IMR-90 (cell line): ENCODE measurements at regions not wholly inside any gene's neighbourhood (a gene's known extent, or its start where the extent isn't known, plus 50 kb on each side); places are given as distances from the start of the nearest gene placed in this dataset.

Experiments
- ATAC-seq: fragments of 200-7000 bp; cut with Tn5 transposase; 2 replicates; pipeline ENCODE4 v1.9.1; 2020; ENCODE audit warnings: low read depth, mild to moderate bottlenecking, moderate library complexity
- BruUV-seq: library from RNA; stranded (reverse); fragments of 400-500 nt; replicated peaks from 2 replicates; lab custom pipeline; 2021; lab: Mats Ljungman, UMichigan
- CTCF ChIA-PET: fragments of 300-600 bp; formaldehyde crosslinking; extraction: SDS; loops from one replicate; lab custom pipeline; 2021; ENCODE audit warnings: antibody characterized with exemption; lab: Yijun Ruan, JAX
- POLR2A ChIA-PET: fragments of 300-600 bp; sonication (Branson Sonifier 250); formaldehyde crosslinking; loops from one replicate; lab custom pipeline; 2022; ENCODE audit warnings: antibody characterized with exemption; ENCODE audit not compliant: unreplicated experiment; lab: Charles Lee
- DNase-seq: peaks from one replicate; pipeline ENCODE4 v3.0.0; 2013
- H2AFZ ChIP-seq: replicated peaks from 2 replicates; pipeline ENCODE3; 2013; ENCODE audit warnings: low read length, mild to moderate bottlenecking; ENCODE audit not compliant: poor library complexity
- H2AK5ac ChIP-seq: 2 replicates; pipeline ENCODE4 v1.6.1; 2013; ENCODE audit warnings: low read depth, low read length, inconsistent platforms
- H2AK9ac ChIP-seq: replicated peaks from 2 replicates; pipeline ENCODE3; 2013; ENCODE audit warnings: mild to moderate bottlenecking, low read depth, low read length, moderate library complexity; ENCODE audit not compliant: poor library complexity
- H2BK120ac ChIP-seq: 2 replicates; pipeline ENCODE4 v1.6.1; 2013; ENCODE audit warnings: low read depth, low read length, inconsistent platforms
- H2BK15ac ChIP-seq: 3 replicates; pipeline ENCODE4 v1.6.1; 2013; ENCODE audit warnings: low read depth, low read length, inconsistent platforms
- H2BK20ac ChIP-seq: 2 replicates; pipeline ENCODE4 v1.6.1; 2013; ENCODE audit warnings: low read depth, mild to moderate bottlenecking, inconsistent platforms, low read length, moderate library complexity
- H2BK5ac ChIP-seq: 2 replicates; pipeline ENCODE4 v1.6.1; 2013; ENCODE audit warnings: mild to moderate bottlenecking, low read depth, low read length, inconsistent platforms; ENCODE audit not compliant: poor library complexity, severe bottlenecking
- H3K14ac ChIP-seq: replicated peaks from 2 replicates; pipeline ENCODE4 v1.6.1; 2013; ENCODE audit warnings: low read depth, low read length, inconsistent platforms
- H3K18ac ChIP-seq: 2 replicates; pipeline ENCODE4 v1.6.1; 2013; ENCODE audit warnings: low read depth, low read length, control low read depth
- H3K23ac ChIP-seq: 2 replicates; pipeline ENCODE4 v1.6.1; 2013; ENCODE audit warnings: low read depth, low read length, inconsistent platforms
- H3K27ac ChIP-seq: 2 replicates; pipeline ENCODE4 v1.5.1; 2013; ENCODE audit warnings: mild to moderate bottlenecking, control low read depth, low read length; ENCODE audit not compliant: insufficient read depth
- H3K27me3 ChIP-seq: 2 replicates; pipeline ENCODE4 v1.6.1; 2013; ENCODE audit warnings: low read length; ENCODE audit not compliant: control insufficient read depth, insufficient read depth
- H3K36me3 ChIP-seq: 2 replicates; pipeline ENCODE4 v1.6.1; 2013; ENCODE audit warnings: low read length, mixed read lengths; ENCODE audit not compliant: control insufficient read depth, insufficient read depth
- H3K4ac ChIP-seq: 2 replicates; pipeline ENCODE4 v1.6.1; 2013; ENCODE audit warnings: low read depth, low read length, inconsistent platforms
- H3K4me1 ChIP-seq: 2 replicates; pipeline ENCODE4 v1.6.1; 2013; ENCODE audit warnings: low read length, mixed read lengths; ENCODE audit not compliant: control insufficient read depth, insufficient read depth
- H3K4me2 ChIP-seq: 2 replicates; pipeline ENCODE4 v1.6.1; 2013; ENCODE audit warnings: low read depth, mild to moderate bottlenecking, control low read depth, low read length, moderate library complexity
- H3K4me3 ChIP-seq: 2 replicates; pipeline ENCODE4 v1.5.1; 2013; ENCODE audit warnings: low read depth, mild to moderate bottlenecking, control low read depth, low read length, moderate library complexity; ENCODE audit not compliant: insufficient read depth
- H3K56ac ChIP-seq: 2 replicates; pipeline ENCODE4 v1.6.1; 2013; ENCODE audit warnings: low read length, inconsistent platforms; ENCODE audit not compliant: insufficient read depth; ENCODE audit errors: extremely low read depth
- H3K79me1 ChIP-seq, 2 experiments: 2 replicates each; pipeline ENCODE4 v1.6.1; 2013; ENCODE audit warnings: low read length in 2 of 2, inconsistent platforms in 1 of 2, low read depth in 1 of 2
- H3K9ac ChIP-seq: 2 replicates; pipeline ENCODE4 v1.6.1; 2013; ENCODE audit warnings: low read depth, low read length, control low read depth
- H3K9me1 ChIP-seq: 2 replicates; pipeline ENCODE4 v1.6.1; 2013; ENCODE audit warnings: low read length, inconsistent platforms; ENCODE audit not compliant: insufficient read depth
- H3K9me3 ChIP-seq: 2 replicates; pipeline ENCODE4 v1.6.1; 2013; ENCODE audit warnings: low read length; ENCODE audit not compliant: control insufficient read depth, insufficient read depth
- H4K20me1 ChIP-seq: 2 replicates; pipeline ENCODE4 v1.6.1; 2013; ENCODE audit warnings: low read length, inconsistent platforms; ENCODE audit not compliant: insufficient read depth
- H4K5ac ChIP-seq: 2 replicates; pipeline ENCODE4 v1.6.1; 2013; ENCODE audit warnings: mild to moderate bottlenecking, low read depth, low read length, control low read depth
- H4K8ac ChIP-seq, 2 experiments: 2 replicates each; pipeline ENCODE4 v1.6.1; 2013; ENCODE audit warnings: low read depth in 2 of 2, low read length in 2 of 2, control low read depth in 1 of 2, inconsistent platforms in 1 of 2
- H4K91ac ChIP-seq: 2 replicates; pipeline ENCODE4 v1.6.1; 2013; ENCODE audit warnings: low read depth, low read length, inconsistent platforms; ENCODE audit not compliant: insufficient read depth
- BHLHE40 ChIP-seq: fragments of 150-350 bp; IDR thresholded peaks from 2 replicates; pipeline ENCODE4 v1.6.1; 2016; ENCODE audit warnings: mild to moderate bottlenecking, low read depth, low read length
- CEBPB ChIP-seq: IDR thresholded peaks from 2 replicates; pipeline ENCODE4 v1.6.1; 2012; ENCODE audit warnings: low read depth, low read length, improper control_type of control experiment
- CHD1 ChIP-seq: IDR thresholded peaks from 2 replicates; pipeline ENCODE4 v1.6.1; 2012; ENCODE audit warnings: low read depth, low read length, improper control_type of control experiment
- CTCF ChIP-seq: conservative IDR thresholded peaks from 2 replicates; pipeline ENCODE4 v1.5.1; 2012; ENCODE audit warnings: mild to moderate bottlenecking, low read depth, low read length, improper control_type of control experiment
- ELK1 ChIP-seq: fragments of 150-350 bp; IDR thresholded peaks from 2 replicates; pipeline ENCODE4 v1.6.1; 2016; ENCODE audit warnings: low read depth, mild to moderate bottlenecking, low read length, moderate library complexity, borderline replicate concordance
- FOS ChIP-seq: fragments of 150-350 bp; IDR thresholded peaks from 2 replicates; pipeline ENCODE4 v1.6.1; 2016; ENCODE audit warnings: low read depth, low read length
- MAFK ChIP-seq: IDR thresholded peaks from 2 replicates; pipeline ENCODE4 v1.6.1; 2012; ENCODE audit warnings: low read depth, low read length, improper control_type of control experiment
- MAZ ChIP-seq: IDR thresholded peaks from 2 replicates; pipeline ENCODE4 v1.6.1; 2012; ENCODE audit warnings: low read depth, mild to moderate bottlenecking, low read length, improper control_type of control experiment, moderate library complexity, borderline replicate concordance
- MXI1 ChIP-seq: IDR thresholded peaks from 2 replicates; pipeline ENCODE4 v1.6.1; 2012; ENCODE audit warnings: low read depth, mild to moderate bottlenecking, low read length, moderate library complexity, borderline replicate concordance
- NFE2L2 ChIP-seq: fragments of 150-350 bp; IDR thresholded peaks from 2 replicates; pipeline ENCODE4 v1.6.1; 2016; ENCODE audit warnings: low read depth, mild to moderate bottlenecking, low read length
- POLR2A ChIP-seq: IDR thresholded peaks from 2 replicates; pipeline ENCODE4 v1.6.1; 2012; ENCODE audit warnings: mild to moderate bottlenecking, low read depth, low read length
- RAD21 ChIP-seq: IDR thresholded peaks from 2 replicates; pipeline ENCODE4 v1.6.1; 2012; ENCODE audit warnings: low read length, improper control_type of control experiment
- RCOR1 ChIP-seq: IDR thresholded peaks from 2 replicates; pipeline ENCODE4 v1.6.1; 2012; ENCODE audit warnings: mild to moderate bottlenecking, low read length, improper control_type of control experiment; ENCODE audit not compliant: insufficient replicate concordance
- RFX5 ChIP-seq: IDR thresholded peaks from 2 replicates; pipeline ENCODE4 v1.8.0; 2012; ENCODE audit warnings: low read depth, mild to moderate bottlenecking, low read length, moderate library complexity
- SMC3 ChIP-seq: fragments of 150-350 bp; IDR thresholded peaks from 2 replicates; pipeline ENCODE4 v1.6.1; 2016; ENCODE audit warnings: low read depth, mild to moderate bottlenecking, antibody characterized with exemption, low read length, moderate library complexity
- USF2 ChIP-seq: fragments of 150-350 bp; IDR thresholded peaks from 2 replicates; pipeline ENCODE4 v1.6.1; 2017; ENCODE audit warnings: mild to moderate bottlenecking, antibody characterized with exemption, low read length, low read depth
- WGBS, 2 experiments: methylation state at CpG; one replicate each; pipeline versions ENCODE4 v1.1.5 to v1.1.7; 2013; ENCODE audit warnings: missing lambda C conversion rate in 2 of 2; ENCODE audit not compliant: insufficient read length in 1 of 2; ENCODE audit errors: extremely low coverage in 2 of 2; 5-methylcytosine and 5-hydroxymethylcytosine counted together
- dilution Hi-C: fragments of 300-500 bp; cut with HindIII; formaldehyde crosslinking; loops from one replicate; pipeline ENCODE4 v1.14.3; 2018; ENCODE audit warnings: low sequenced_read_pairs; ENCODE audit not compliant: unreplicated experiment
- in situ Hi-C: fragments of 300-500 bp; cut with MboI; formaldehyde crosslinking; loops from 3 replicates; pipeline ENCODE4 v1.14.3; 2019; ENCODE audit warnings: low sequenced_read_pairs, inconsistent platforms, mixed read lengths
- intact Hi-C: fragments of 100-400 bp; cut with micrococcal nuclease; formaldehyde crosslinking; loops from 2 replicates; pipeline ENCODE4 v1.10.0; 2022

GRCh38 chr7:97351488-97351887, 234.0 kb downstream of the SDHAF3 start:
- ChIA-PET POLR2A (no interaction called here), CTCF (no interaction called here)
- Histone ChIP-seq H2BK5ac (no peak overlapping the region), H3K9ac (no peak overlapping the region), H3K18ac (no peak overlapping the region), H2BK20ac (no peak overlapping the region), H3K14ac (no peak overlapping the region), H4K8ac (no peak overlapping the region), H3K79me1 (no peaks in the 10 kb centered on the region), H2AFZ (no peak overlapping the region), H3K36me3 (no peaks in the 10 kb centered on the region), H2AK5ac (no peak overlapping the region), H3K56ac (no peak overlapping the region), H3K4me2 (no peak overlapping the region), H3K27me3 (no peaks in the 10 kb centered on the region), H3K4me1 (no peaks in the 10 kb centered on the region), H2AK9ac (no peak overlapping the region), H3K4me3 (no peak overlapping the region), H3K9me3 (peaks cover 7% of the 10 kb centered on the region), H2BK15ac (no peak overlapping the region), H3K27ac (no peak overlapping the region), H3K4ac (no peak overlapping the region), H4K20me1 (no peaks in the 10 kb centered on the region), H2BK120ac (no peak overlapping the region), H3K23ac (no peak overlapping the region), H4K5ac (no peak overlapping the region), H3K9me1 (no peaks in the 10 kb centered on the region), H4K91ac (no peak overlapping the region)
- in situ Hi-C loops (no loop called here), dilution Hi-C loops (no loop called here), intact Hi-C loops (no loop called here)
- ATAC-seq (no peak), DNase-seq (no peak)
- WGBS, 2 experiments = no CpG with 5 or more reads among the region's 1 CpG
- no TSS peak for BruUV-seq
- TF ChIP-seq MAZ (no peak), RAD21 (no peak), USF2 (no peak), RCOR1 (no peak), FOS (no peak), CEBPB (no peak), POLR2A (no peak), CHD1 (no peak), RFX5 (no peak), ELK1 (no peak), MXI1 (no peak), NFE2L2 (no peak), MAFK (no peak), SMC3 (no peak), CTCF (no peak), BHLHE40 (no peak)
